H9 (cell line): ENCODE measurements at regions not wholly inside any gene's neighbourhood (a gene's known extent, or its start where the extent isn't known, plus 50 kb on each side); places are given as distances from the start of the nearest gene placed in this dataset.

Source experiments
- DNase-seq: peaks from one replicate; pipeline ENCODE4 v3.0.0-alpha.2; 2017
- H2AFZ ChIP-seq: one replicate; pipeline ENCODE4 v1.6.1; 2013; ENCODE audit warnings: mild to moderate bottlenecking, low read length, control low read depth, moderate library complexity
- H2AK5ac ChIP-seq: 2 replicates; pipeline ENCODE4 v1.6.1; 2013; ENCODE audit warnings: low read length, control low read depth, mixed read lengths; ENCODE audit not compliant: insufficient read length
- H2BK120ac ChIP-seq: one replicate; pipeline ENCODE4 v1.6.1; 2013; ENCODE audit warnings: low read depth, mild to moderate bottlenecking, low read length, control low read depth, inconsistent platforms; ENCODE audit not compliant: poor library complexity, severe bottlenecking
- H2BK12ac ChIP-seq: 2 replicates; pipeline ENCODE4 v1.6.1; 2013; ENCODE audit warnings: low read length, control low read depth, mixed read lengths, low read depth; ENCODE audit not compliant: insufficient read length
- H2BK15ac ChIP-seq: 2 replicates; pipeline ENCODE4 v1.6.1; 2013; ENCODE audit warnings: low read depth, low read length, control low read depth
- H2BK20ac ChIP-seq: one replicate; pipeline ENCODE4 v1.6.1; 2013; ENCODE audit warnings: low read depth, mild to moderate bottlenecking, low read length, control low read depth, inconsistent platforms; ENCODE audit not compliant: poor library complexity, severe bottlenecking
- H2BK5ac ChIP-seq: 2 replicates; pipeline ENCODE4 v1.6.1; 2013; ENCODE audit warnings: low read length, control low read depth, mixed read lengths; ENCODE audit not compliant: insufficient read length
- H3K14ac ChIP-seq: 2 replicates; pipeline ENCODE4 v1.6.1; 2013; ENCODE audit warnings: low read length, control low read depth; ENCODE audit not compliant: insufficient read depth
- H3K18ac ChIP-seq: 2 replicates; pipeline ENCODE4 v1.6.1; 2013; ENCODE audit warnings: low read depth, mild to moderate bottlenecking, mixed read lengths, low read length, control low read depth; ENCODE audit not compliant: insufficient read length
- H3K23ac ChIP-seq: 2 replicates; pipeline ENCODE4 v1.6.1; 2013; ENCODE audit warnings: low read length, control low read depth, mixed read lengths, low read depth; ENCODE audit not compliant: insufficient read length
- H3K23me2 ChIP-seq: 2 replicates; pipeline ENCODE4 v1.6.1; 2013; ENCODE audit warnings: low read depth, mild to moderate bottlenecking, mixed read lengths, low read length, control low read depth; ENCODE audit not compliant: insufficient read length, poor library complexity, severe bottlenecking
- H3K27ac ChIP-seq: 2 replicates; pipeline ENCODE4 v1.5.1; 2013; ENCODE audit warnings: low read length, control low read depth, mixed read lengths, low read depth; ENCODE audit not compliant: insufficient read length
- H3K27me3 ChIP-seq: 2 replicates; pipeline ENCODE4 v1.6.1; 2013; ENCODE audit warnings: low read length, control low read depth, inconsistent platforms; ENCODE audit not compliant: insufficient read depth
- H3K4ac ChIP-seq: 2 replicates; pipeline ENCODE4 v1.6.1; 2013; ENCODE audit warnings: low read depth, mild to moderate bottlenecking, control low read depth, inconsistent platforms, low read length, moderate library complexity
- H3K4me1 ChIP-seq: 2 replicates; pipeline ENCODE4 v1.6.1; 2013; ENCODE audit warnings: low read length, control low read depth, inconsistent platforms; ENCODE audit not compliant: insufficient read depth
- H3K4me2 ChIP-seq: 2 replicates; pipeline ENCODE4 v1.6.1; 2013; ENCODE audit warnings: low read length, control low read depth, mixed read lengths; ENCODE audit not compliant: insufficient read length, insufficient read depth
- H3K56ac ChIP-seq: 2 replicates; pipeline ENCODE4 v1.6.1; 2013; ENCODE audit warnings: low read depth, mild to moderate bottlenecking, mixed read lengths, low read length, control low read depth; ENCODE audit not compliant: insufficient read length
- H3K79me1 ChIP-seq: 2 replicates; pipeline ENCODE4 v1.6.1; 2013; ENCODE audit warnings: low read depth, mild to moderate bottlenecking, moderate library complexity, low read length, control low read depth, inconsistent platforms; ENCODE audit not compliant: insufficient read depth, poor library complexity, severe bottlenecking
- H3K79me2 ChIP-seq: 2 replicates; pipeline ENCODE4 v1.6.1; 2013; ENCODE audit warnings: low read length, control low read depth, inconsistent platforms; ENCODE audit not compliant: insufficient read depth
- H3K9ac ChIP-seq: 2 replicates; pipeline ENCODE4 v1.6.1; 2013; ENCODE audit warnings: low read length, control low read depth, mixed read lengths; ENCODE audit not compliant: insufficient read length; ENCODE audit errors: extremely low read depth
- H3K9me3 ChIP-seq: one replicate; pipeline ENCODE4 v1.6.1; 2013; ENCODE audit warnings: low read depth, low read length, inconsistent platforms; ENCODE audit not compliant: control insufficient read depth
- H3T11ph ChIP-seq: one replicate; pipeline ENCODE4 v1.6.1; 2013; ENCODE audit warnings: mild to moderate bottlenecking, low read length, control low read depth, inconsistent platforms
- H4K20me1 ChIP-seq: one replicate; pipeline ENCODE4 v1.6.1; 2013; ENCODE audit not compliant: control insufficient read depth, insufficient read length, insufficient read depth
- H4K5ac ChIP-seq: 2 replicates; pipeline ENCODE4 v1.6.1; 2013; ENCODE audit warnings: low read depth, mild to moderate bottlenecking, mixed read lengths, low read length, control low read depth; ENCODE audit not compliant: insufficient read length
- H4K8ac ChIP-seq: replicated peaks from 2 replicates; pipeline ENCODE4 v1.6.1; 2013; ENCODE audit warnings: low read length, control low read depth, mixed read lengths, low read depth; ENCODE audit not compliant: insufficient read length
- H4K91ac ChIP-seq: 2 replicates; pipeline ENCODE4 v1.6.1; 2013; ENCODE audit warnings: low read depth, mild to moderate bottlenecking, moderate library complexity, mixed read lengths, low read length, control low read depth; ENCODE audit not compliant: insufficient read length
- H3K27ac Mint-ChIP-seq, 3 experiments: 2 replicates in 2 of 3; 3 replicates in 1 of 3; pipeline ENCODE4 v1.8.0; 2020 to 2021; ENCODE audit warnings: mixed read lengths in 3 of 3, mild to moderate bottlenecking in 1 of 3, moderate library complexity in 1 of 3
- H3K27me3 Mint-ChIP-seq: 2 replicates; pipeline ENCODE4 v1.8.0; 2021; ENCODE audit warnings: low read depth, mild to moderate bottlenecking, moderate library complexity, mixed read lengths
- H3K36me3 Mint-ChIP-seq, 3 experiments: 2 replicates in 2 of 3; 3 replicates in 1 of 3; pipeline ENCODE4 v1.8.0; 2020 to 2021; ENCODE audit warnings: low read depth in 3 of 3, mixed read lengths in 3 of 3; ENCODE audit not compliant: insufficient read depth in 1 of 3
- H3K4me1 Mint-ChIP-seq, 2 experiments: 2 replicates each; pipeline ENCODE4 v1.8.0; 2020; ENCODE audit warnings: mixed read lengths in 2 of 2
- H3K4me3 Mint-ChIP-seq, 2 experiments: 2 replicates in 1 of 2; 3 replicates in 1 of 2; pipeline ENCODE4 v1.8.0; 2020 to 2021; ENCODE audit warnings: mild to moderate bottlenecking in 2 of 2, mixed read lengths in 2 of 2, moderate library complexity in 1 of 2
- H3K9me3 Mint-ChIP-seq, 2 experiments: 2 replicates in 1 of 2; 3 replicates in 1 of 2; pipeline ENCODE4 v1.8.0; 2020; ENCODE audit warnings: mild to moderate bottlenecking in 2 of 2, mixed read lengths in 2 of 2, moderate library complexity in 1 of 2
- CTCF ChIP-seq: fragments of 200-600 bp; sonication (generic); conservative IDR thresholded peaks from 3 replicates; pipeline ENCODE4 v1.8.0; 2021; ENCODE audit warnings: antibody characterized with exemption, mild to moderate bottlenecking
- WGBS: extraction: QIAGEN DNeasy Blood & Tissue Kit; methylation state at CpG from one replicate; pipeline ENCODE4 v1.1.7; 2013; ENCODE audit warnings: missing lambda C conversion rate, low lambda C conversion rate, mixed read lengths; ENCODE audit not compliant: insufficient read length; ENCODE audit errors: extremely low coverage; 5-methylcytosine and 5-hydroxymethylcytosine counted together

DNA sequence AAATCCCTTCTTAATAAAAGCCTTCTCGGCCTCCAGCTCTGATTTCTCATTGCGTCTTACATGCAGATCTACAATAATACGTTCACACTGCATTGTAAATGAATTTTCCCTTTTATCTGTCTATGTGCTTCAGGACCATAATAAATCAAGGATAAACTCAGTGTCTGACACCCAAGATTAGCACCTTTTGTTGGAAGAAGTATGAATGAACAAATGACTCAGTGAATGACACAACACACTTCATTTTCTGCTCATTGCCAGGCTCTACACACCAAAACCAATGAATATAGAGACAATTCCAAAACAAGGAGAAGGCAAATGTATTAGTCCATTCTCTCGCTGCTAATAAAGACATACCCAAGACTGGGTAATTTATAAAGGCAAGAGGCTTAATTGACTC is 1224.4 kb downstream of the EFNB2 start:
- Histone ChIP-seq H3K27ac (no peak overlapping the region), H3T11ph (no peak overlapping the region), H2AK5ac (no peak overlapping the region), H2BK12ac (no peak overlapping the region), H4K20me1 (no peaks in the 10 kb centered on the region), H3K4ac (no peak overlapping the region), H3K56ac (no peak overlapping the region), H3K27me3 (no peaks in the 10 kb centered on the region), H3K23ac (no peak overlapping the region), H2BK120ac (no peak overlapping the region), H3K14ac (no peak overlapping the region), H3K18ac (no peak overlapping the region), H2BK5ac (no peak overlapping the region), H4K8ac (no peak overlapping the region), H4K5ac (no peak overlapping the region), H2AFZ (no peak overlapping the region), H3K9me3 (no peaks in the 10 kb centered on the region), H3K79me1 (no peaks in the 10 kb centered on the region), H3K4me2 (no peak overlapping the region), H3K9ac (no peak overlapping the region), H2BK20ac (no peak overlapping the region), H4K91ac (no peak overlapping the region), H3K4me1 (no peaks in the 10 kb centered on the region), H3K23me2 (no peaks in the 10 kb centered on the region), H3K79me2 (no peaks in the 10 kb centered on the region), H2BK15ac (no peak overlapping the region)
- DNase-seq: no peak
- no peak for TF ChIP-seq CTCF
- no peaks in the 10 kb centered on the region for H3K27me3 Mint-ChIP-seq
- peaks cover 2 to 3% of the 10 kb centered on the region in 2 experiments; a peak in 3 of 5 replicates for H3K9me3 Mint-ChIP-seq
- no CpG with 5 or more reads among the region's 4 CpGs for WGBS
- H3K36me3 Mint-ChIP-seq: peaks cover 0 to 5% (median 2%) of the 10 kb centered on the region in 3 experiments; a peak in 3 of 7 replicates
- no peaks in the 10 kb centered on the region for H3K4me1 Mint-ChIP-seq
- H3K27ac Mint-ChIP-seq: no peak overlapping the region
- no peak overlapping the region for H3K4me3 Mint-ChIP-seq
